ENCODE measurements at regions not wholly inside any gene's neighbourhood (a gene's known extent, or its start where the extent isn't known, plus 50 kb on each side); places are given as distances from the start of the nearest gene placed in this dataset.

DNA sequence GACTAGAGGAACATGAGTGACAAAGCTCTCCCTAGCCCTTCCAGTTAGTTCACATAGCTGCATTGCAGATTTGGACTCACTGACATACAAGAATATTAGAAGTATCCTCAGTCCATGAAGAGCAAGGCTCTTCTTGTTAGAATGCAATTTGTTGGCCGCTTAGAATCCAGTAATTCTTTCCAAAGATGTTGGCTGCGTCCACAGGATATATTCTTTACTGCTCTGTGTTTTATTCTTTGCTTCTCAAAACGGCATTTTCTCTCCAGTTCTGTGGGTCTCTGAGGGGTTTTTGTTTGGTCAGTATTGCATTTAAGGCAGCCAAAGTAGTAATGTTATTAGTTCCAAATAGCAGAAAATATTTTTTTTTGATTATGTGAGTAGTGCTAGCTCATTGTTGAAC lies 588.6 kb downstream of the DNAJB9 start:
- DNase-seq, result no peak

DNA sequence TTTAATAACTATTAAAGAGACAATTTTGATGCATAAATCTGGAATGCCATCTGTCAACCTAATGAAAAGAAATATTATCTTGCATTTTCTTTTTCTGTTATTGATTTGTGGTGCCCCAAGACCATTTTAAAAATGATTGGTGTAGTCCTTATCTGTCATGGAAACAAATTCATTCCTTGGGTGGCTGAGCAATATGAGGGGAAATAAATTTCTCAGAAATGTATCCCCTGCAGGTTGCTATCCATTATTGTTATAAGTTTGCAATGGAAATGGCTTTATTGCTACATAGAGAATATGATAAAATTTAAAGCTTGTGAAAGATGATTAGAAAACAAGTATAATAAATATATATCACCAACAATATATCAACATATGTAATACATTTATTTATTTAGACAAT lies 607.0 kb downstream of the DNAJB9 start:
- DNase-seq, result no peak

DNA sequence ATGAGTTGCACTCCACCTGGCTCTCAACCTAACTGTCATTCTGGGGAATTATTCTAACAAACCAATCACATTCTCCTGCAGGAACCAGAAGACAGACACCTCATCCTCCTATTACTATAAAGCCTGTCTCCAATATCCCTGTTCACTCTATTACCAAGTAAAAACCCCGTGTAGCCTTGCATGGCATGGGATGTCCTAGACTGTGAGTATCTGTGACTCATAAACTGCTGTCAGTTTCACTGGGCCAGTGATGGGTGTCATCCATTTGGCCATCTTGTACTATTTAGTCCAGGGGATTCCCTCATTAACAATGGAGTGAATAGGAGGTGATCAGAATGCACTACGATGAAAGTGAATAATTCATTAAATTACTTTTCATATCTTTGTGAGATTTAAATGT lies 608.7 kb downstream of the DNAJB9 start:
- no peak for DNase-seq

DNA sequence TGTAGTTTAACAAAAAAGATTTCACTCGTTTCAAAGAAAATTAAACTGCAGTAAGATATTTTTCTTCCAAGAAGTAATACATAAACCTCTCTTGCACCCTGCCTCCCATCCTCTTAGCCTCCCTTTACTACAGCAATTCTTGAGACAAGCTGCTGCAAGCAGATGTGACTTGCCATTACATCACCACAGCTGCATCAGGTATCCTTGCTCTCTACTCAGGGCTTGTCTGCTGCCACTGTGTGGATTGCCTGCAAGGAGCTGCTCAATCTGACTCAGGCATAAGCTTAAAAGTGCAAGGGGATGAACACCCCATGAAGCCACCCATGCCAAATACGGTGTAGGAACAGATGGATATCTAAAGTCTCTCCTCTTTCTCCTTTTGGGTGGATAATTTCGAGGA lies 609.9 kb downstream of the DNAJB9 start:
- DNase-seq, result no peak

DNA sequence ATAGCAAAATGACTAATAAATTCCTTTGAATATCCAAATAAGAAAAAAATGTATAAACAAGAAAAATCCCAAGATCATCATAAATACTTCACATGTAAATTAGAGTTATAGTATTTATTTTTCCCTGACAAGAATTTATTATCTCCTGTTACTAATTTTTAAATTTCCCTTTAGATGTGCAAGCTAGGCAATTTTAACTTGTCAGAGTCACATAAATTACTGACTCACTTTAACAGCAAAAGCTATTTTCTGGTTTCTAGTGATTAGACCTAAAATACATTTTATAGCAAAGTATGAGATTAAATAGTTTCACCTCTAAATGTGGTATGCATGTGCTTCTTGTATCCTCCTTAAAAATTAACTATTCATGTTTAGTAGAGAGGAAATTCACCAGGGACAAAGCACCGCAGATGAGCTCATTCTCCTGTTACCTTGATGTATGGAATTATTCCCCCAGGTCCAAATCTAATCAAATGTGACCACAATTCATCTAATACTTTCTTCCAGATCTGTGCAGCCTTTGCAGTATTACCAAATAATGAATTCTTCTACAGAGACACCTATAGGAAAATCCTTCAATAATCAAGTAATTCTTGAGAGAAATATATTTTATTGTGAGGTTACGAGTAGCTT lies 621.2 kb downstream of the DNAJB9 start:
- no peak for DNase-seq

DNA sequence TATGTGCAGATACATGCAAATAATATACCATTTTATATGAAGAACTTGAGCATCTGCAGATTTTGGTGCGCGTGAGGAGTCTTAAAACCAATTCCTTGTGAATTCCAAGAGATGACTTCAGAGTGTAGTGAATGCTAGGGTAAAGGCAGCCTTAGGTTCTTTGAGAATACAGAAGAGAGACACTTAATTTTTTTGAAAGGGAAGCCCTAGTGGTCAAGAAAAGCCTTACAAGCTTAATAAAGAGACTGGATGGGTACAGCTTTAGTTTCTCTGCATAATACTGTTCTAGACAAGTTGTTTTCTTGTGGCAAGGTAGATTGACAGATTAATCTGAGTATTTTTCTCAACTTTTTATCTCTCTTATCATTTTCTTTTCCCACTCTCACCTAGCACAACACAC lies 636.5 kb downstream of the DNAJB9 start:
- DNase-seq, result no peak

DNA sequence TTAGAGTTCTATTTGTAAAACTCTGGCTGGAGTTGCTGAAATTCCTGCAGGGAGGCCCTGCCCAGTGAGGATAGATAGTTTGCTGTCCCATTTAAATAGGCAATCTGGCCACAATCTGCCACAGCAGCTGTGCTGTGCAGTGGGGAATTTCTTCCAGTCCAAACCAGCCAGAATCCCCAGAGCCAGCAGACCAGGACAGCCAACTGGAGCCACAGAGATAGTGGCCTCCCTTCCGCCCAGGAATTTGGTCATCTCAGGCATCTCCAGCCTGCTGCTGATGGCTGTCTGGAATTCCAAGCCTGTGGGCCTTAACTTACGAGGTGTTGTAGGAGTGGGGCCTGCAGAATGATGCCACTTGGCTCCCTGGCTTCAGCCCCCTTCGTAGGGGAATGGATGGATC lies 643.4 kb downstream of the DNAJB9 start:
- no peak for DNase-seq

DNA sequence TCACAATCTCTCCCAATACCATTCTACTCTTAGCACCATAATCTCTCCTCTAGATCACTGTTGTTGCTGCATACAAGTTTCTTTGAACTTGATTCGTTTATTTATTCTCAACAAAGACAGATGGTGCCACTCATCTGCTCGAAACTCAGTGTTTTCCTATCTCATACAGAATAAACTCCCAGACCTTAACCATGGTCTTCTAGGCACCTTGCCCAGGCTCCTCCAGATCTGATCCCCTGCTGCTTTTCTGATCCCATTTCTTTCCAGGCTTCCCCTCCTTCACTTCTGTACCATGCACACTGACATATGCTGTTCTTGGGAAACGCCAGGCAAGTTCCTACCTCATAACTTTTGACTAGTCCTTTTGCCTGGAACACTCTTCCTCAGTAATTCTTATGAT lies 645.7 kb downstream of the DNAJB9 start:
- DNase-seq, result no peak

DNA sequence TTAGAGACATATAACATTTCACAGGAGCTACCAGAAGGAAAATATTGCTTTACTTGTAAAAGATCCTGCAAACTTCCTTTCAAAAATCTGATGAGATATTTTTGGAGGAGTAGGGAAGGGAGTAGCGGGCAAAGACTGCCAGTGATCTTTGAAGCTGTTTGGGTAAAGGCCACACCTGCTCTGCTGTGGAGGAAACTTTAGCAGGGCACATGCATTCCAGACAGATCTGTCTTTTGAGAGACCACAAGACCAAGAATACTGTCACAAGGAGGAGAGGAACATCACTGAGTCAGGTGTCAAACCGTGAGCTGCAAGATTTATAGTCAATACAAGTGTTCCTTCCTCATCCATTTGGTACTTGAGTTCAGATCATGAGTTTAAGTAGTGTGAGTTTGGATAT lies 654.4 kb downstream of the DNAJB9 start:
- DNase-seq, result no peak

DNA sequence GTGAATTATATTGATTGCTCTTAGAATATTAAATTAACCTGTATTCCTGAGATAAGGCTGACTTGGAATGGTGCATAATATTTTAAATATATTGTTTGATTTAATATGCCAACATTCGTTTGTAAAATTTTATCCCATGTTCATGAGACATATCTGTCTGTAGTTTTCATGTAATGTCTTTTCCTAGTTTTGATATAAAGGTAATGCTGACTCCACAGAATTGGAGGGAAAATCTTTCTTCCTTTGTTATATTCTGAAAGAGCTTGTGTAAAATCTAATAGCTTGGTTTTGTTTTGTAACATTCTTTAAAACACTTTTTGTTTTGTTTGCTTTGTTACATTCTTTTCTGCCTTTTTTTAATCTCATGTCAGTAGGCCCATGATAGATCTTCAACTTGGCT lies 657.0 kb downstream of the DNAJB9 start:
- DNase-seq, result no peak

DNA sequence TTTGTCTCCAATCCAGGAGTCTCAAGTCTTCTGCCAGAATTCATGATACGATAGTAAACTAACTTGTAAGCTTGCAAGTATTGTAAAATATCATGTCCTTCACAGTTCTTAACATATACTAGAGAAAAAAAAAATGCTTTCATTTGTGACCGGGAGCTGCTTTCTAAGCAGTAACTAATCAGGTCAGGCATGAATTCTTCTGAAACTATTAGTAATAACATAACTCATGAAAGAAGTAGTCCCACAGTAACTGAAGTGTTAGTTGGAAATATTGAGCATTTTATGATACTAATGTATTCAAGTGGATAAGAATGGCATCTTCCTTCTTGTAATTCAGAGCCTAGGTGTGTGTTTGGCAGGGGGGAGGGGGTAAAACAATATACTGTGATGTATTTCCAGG lies 665.6 kb downstream of the DNAJB9 start:
- no peak for DNase-seq

DNA sequence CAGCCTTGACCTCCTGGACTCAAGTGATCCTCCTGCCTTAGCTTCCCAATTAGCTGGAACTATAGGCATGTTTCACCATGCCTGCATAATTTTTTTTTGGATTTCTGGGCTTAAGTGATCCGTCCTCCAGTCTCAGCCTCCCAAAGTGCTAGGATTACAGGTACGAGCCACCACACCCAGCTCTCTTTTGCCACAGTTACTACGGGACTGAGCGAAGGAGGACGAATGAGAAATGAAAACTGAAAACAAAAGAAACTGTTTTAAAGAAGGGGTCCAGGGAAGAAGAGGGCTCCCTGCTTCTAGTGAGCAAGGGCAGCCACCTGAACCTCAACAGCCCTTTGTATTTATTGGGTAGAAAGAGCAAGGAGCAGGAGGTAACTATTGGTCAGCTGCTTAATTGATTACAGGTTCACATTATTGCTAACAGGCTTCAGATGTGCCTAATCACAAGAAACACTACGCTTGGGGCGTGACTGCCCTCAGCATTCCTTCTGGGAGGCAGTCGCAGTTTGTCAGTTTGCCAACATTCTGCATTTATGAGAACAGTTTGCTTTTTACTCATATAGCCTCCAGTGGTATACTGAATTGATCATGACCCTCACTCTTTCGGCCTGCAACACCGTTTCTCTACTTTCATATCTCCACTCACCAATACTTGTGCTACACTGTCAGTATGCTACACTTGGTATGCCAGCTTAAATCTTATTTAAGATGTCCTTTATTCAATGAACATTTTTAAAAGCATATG lies 676.8 kb downstream of the DNAJB9 start:
- no peak for DNase-seq

DNA sequence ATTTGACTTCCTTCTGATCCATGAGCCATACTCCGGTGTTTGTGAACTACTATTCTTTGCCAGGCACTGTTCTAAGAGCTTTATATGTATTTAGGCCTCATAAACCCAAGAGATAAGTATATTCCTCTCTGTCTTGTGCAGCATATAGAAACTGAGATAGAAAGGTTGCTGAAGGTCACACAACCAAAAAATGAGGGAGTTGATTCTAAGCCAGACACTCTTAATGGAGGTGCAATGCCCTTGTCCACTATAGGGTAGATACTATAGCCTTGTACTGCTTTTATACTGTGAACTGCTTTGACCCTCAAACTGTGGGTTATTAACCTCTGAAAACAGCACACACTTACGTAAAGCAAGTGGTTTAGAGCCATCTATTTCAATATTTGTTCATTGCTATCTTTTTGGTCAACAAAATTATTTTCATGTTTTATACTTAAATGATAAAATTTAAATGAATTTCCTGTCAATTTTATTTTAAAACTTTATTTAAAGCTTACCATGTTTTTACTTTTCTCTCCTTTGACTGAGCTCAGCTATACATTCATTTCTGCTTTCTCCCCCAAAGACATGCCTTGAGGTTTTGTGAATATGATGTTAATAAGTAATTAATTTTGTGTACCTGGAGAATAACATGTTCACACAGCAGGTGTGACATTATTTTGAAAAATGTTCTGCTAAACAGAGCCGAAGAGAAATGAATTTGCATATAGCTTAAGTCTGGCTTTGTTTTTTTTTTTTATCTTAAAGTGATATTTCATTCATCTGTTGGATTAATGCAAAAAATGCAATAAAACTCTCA lies 687.3 kb downstream of the DNAJB9 start:
- DNase-seq, result no peak

DNA sequence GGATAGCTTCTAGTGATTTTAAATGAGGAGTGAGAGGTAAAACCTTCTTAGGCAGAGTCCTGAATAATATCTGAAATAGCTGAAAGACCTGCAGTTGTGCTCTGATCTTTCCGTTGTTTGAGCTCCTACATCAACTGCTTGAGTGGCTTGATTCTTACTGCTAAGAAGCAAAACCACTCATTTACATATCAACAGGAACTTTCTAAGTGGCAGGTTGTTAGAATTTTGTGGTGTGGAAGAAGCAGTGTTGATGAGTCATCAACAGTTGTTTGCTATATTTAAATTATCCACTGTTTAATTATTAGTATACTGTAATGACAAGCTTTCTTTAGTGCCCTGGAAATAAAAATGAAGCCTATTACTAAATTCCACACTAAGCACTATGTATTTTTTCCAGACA lies 689.5 kb downstream of the DNAJB9 start:
- no peak for DNase-seq

DNA sequence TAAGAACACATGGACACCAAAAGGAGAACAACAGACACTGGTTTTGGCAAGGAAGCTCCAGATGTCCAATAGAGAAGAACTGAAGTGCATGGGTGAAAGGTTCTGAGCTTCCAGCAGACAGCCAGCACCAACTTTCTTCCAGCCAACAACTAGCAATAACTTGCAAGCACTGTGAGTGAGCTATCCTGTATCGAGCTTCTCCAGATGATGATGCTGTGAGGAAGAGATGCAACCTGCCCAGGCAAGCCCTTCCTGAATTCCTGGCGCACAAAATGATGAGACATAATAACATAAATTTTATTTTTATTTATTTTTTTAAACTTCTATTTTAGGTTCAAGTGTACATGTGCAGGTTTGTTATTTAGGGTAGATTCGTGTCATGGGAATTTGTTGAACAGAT lies 692.1 kb downstream of the DNAJB9 start:
- DNase-seq, result no peak

DNA sequence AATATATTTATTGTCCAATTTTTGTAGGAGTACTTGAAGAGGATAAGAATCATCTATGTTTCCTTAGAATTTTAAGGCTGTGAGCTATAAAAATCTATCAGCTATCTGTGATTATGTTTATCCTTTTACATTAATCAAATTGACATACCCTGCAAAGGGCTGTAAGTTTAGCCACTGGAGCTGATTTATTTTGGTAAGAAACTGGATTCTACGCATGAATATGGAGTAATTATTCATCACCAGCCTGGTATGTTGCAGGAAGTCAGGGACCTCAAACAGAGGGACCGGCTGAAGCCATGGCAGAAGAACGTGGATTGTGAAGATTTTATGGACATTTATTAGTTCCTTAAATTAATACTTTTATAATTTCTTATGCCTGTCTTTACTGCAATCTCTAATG lies 696.9 kb downstream of the DNAJB9 start:
- DNase-seq, result no peak

DNA sequence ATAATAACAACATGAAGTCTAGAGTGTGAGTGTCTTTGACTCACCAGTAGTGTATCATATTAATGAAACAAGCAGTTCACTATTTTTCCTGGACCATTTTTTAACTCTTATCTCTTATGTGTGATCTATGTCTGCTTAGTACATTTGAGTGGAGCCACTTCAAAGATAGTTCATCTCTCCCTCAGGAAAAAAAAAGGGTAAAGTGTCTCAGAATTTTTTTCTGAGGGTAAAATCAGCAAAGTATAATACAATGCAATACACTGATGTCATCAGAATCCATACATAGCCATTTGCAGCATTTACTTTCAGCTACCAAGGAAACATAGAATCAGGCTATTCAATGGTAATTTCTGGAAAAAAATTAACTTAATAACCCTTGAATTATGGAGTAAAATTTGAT lies 706.7 kb downstream of the DNAJB9 start:
- DNase-seq, result no peak

DNA sequence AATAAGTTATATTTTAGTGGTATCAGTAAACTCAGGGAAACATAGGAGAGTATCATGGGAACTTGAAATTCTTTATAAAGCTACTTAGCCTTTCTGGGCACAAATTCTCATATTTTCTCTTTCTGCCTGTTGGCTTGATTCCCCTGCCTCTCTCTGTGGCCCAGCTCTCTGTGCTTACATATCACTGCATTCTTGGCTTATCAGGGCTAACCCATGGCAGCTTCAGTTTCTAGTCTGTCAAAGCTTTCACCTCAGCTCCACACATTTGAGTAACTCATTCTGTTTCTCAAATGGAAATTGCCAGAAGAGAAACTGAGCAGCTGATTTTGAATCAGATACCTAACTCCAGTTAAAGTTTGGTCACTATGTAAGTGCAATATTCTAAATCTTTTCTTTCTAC lies 713.1 kb downstream of the DNAJB9 start:
- no peak for DNase-seq

DNA sequence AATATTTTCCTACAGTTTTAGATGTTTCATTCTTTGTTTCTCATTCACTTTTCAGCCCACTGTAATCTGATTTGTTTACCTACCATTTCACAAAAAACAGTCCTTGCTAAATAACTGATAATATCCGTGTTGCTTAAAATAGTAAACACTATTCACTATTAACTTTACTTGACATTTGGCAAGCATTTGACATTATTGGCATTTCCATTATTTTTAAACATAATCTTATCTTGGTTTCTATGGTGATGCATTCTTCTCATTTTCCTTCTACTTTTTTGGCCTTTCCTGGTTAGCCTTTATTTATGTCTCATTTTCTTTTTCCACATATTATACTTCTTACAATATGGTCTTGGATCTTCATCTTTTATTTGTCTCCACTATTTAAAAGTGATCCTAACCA lies 715.3 kb downstream of the DNAJB9 start:
- no peak for DNase-seq

DNA sequence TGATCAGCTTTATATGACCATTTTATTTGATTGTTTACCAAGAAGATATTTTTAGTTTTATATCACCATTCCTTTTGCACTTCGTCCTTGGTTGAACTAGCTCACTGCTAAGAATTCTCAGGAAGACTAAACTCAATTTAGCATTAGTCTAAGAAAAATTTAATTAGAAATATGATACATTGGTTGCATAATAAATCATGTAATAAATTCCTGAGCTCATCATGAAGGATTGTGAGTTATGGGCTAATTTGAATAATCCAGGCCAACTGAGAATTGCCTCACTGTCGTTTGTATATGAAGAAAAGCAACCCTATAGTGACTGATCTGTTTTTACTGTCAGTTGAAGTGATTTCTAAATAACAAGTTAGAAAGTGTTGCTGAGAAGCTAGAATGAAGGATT lies 725.5 kb downstream of the DNAJB9 start:
- DNase-seq, result no peak

DNA sequence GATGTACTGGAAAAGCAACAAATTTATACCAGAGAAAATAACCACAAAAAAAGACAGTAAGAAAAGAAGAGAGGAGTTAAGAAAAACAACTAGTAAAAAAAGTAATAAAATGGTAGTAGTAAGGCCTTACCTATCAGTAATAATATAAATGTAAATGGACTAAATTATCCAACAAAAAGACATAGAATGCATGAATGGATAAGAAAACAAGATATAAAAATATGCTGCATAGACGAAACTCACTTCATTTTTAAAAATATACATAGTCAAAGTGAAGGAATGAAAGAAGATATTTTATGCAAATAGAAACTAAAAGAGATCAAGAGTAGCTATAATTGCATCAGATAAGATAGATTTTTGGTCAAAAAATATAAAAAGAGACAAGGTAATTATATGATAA lies 739.1 kb downstream of the DNAJB9 start:
- no peak for DNase-seq

DNA sequence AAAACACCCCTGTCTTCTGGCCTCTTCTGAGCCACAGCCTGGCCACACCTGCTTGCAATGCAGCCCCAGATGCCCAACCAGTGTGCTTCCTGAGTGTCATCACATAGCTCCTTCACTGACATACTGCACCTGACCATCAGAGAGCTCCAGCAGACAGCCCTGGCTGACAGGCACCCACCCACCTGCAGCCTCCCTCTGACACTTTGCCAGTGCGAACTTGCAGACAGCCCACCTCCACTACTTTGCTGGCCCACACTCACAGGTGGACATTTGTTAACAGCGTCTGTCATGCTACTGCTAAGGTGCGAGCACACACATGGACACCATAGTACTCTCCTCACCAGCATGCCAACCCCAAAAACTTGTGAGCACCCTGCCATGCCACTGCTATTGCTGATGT lies 740.1 kb downstream of the DNAJB9 start:
- no peak for DNase-seq

DNA sequence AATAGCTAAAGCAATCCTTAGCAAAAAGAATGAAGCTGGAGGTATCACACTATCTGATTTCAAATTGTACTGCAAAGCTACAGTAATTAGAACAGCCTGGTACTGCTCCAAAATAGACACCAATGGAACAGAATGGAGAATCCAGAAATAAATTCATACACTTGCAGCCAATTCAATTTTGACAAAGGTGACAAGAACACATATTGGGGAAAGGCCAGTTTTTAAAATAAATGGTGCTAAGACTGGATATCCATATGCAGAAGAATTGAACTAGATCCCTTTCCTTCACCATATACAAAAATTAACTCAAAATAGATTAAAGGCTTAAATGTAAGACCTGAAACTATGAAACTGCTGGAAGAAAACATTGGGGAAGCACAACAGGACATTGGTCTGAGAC lies 748.5 kb downstream of the DNAJB9 start:
- no peak for DNase-seq

DNA sequence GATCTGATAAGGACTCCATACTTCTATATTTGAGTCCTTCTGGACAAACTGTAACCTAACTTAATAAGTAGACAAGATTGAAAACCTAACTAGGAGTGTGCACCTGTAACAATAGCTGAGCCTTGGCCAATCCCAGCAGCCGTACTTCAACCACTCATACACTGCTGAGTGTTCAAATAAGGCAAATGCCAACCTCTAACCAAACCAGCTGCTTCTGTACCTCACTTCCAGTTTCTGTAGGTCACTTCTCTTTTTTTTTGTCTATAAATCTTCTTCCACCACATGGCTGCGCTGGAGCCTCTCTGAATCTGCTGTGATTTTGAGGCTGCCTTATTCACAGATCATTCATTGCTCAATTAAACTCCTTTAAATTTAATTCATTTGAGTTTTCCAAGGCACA lies 753.2 kb downstream of the DNAJB9 start:
- DNase-seq, result no peak

Measured in NCI-H2107 (cell line).